ENCODE measurements at regions not wholly inside any gene's neighbourhood (a gene's known extent, or its start where the extent isn't known, plus 50 kb on each side); places are given as distances from the start of the nearest gene placed in this dataset.

GRCh38 chr2:219733106-219733505 lies 105.7 kb downstream of the SLC4A3 start:
- Mint-ChIP-seq H3K27ac (ENCODE audit: unreplicated experiment) (no peak overlapping the region), H3K4me1 (ENCODE audit: low read depth, unreplicated experiment) (peaks cover 10% of the 10 kb centered on the region), H3K4me3 (ENCODE audit: unreplicated experiment) (no peak overlapping the region), H3K9me3 (ENCODE audit: unreplicated experiment) (no peaks in the 10 kb centered on the region), H3K27me3 (ENCODE audit: unreplicated experiment) (no peaks in the 10 kb centered on the region), H3K36me3 (ENCODE audit: unreplicated experiment) (no peaks in the 10 kb centered on the region)
- no peak for DNase-seq
- TF ChIP-seq CTCF (IDR thresholded peaks at IDR 0.05; ENCODE audit: partially characterized antibody, unreplicated experiment) = no peak

GRCh38 chr2:219733746-219734145 lies 106.3 kb downstream of the SLC4A3 start:
- Mint-ChIP-seq H3K27ac (ENCODE audit: unreplicated experiment) (no peak overlapping the region), H3K4me1 (ENCODE audit: low read depth, unreplicated experiment) (peaks cover 10% of the 10 kb centered on the region), H3K27me3 (ENCODE audit: unreplicated experiment) (no peaks in the 10 kb centered on the region), H3K36me3 (ENCODE audit: unreplicated experiment) (no peaks in the 10 kb centered on the region), H3K4me3 (ENCODE audit: unreplicated experiment) (no peak overlapping the region), H3K9me3 (ENCODE audit: unreplicated experiment) (no peaks in the 10 kb centered on the region)
- TF ChIP-seq CTCF (IDR thresholded peaks at IDR 0.05; ENCODE audit: partially characterized antibody, unreplicated experiment) = no peak
- no peak for DNase-seq

GRCh38 chr2:219736209-219736608 lies 108.8 kb downstream of the SLC4A3 start:
- Mint-ChIP-seq H3K4me1 (ENCODE audit: low read depth, unreplicated experiment) (peaks cover 10% of the 10 kb centered on the region), H3K27me3 (ENCODE audit: unreplicated experiment) (no peaks in the 10 kb centered on the region), H3K36me3 (ENCODE audit: unreplicated experiment) (no peaks in the 10 kb centered on the region), H3K4me3 (ENCODE audit: unreplicated experiment) (no peak overlapping the region), H3K9me3 (ENCODE audit: unreplicated experiment) (no peaks in the 10 kb centered on the region), H3K27ac (ENCODE audit: unreplicated experiment) (no peak overlapping the region)
- peak; percentile 66 for TF ChIP-seq CTCF (IDR thresholded peaks at IDR 0.05; ENCODE audit: partially characterized antibody, unreplicated experiment)
- no peak for DNase-seq

DNA sequence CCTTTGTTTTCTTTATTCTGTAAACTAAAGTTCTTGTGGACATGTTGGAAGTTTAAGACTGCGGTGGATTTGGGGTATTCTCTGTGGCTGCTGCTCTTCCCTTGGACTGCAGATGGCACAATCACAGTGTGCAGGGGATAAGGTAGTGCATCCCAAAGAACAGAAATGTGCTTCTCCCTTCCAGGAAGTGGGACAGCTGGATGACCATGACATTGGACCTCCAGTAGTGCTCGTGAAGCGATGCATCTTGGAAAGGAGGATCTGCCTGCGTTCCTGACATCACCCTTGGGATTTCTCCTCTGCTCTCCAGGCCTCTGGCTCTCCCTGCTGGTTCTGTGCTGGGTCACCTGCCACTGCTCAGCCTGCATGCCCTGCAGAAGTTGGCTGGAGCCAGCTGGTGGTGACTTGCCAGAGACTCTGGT lies 109.9 kb downstream of the SLC4A3 start:
- H3K9me3 Mint-ChIP-seq (ENCODE audit: unreplicated experiment) = no peaks in the 10 kb centered on the region
- H3K36me3 Mint-ChIP-seq (ENCODE audit: unreplicated experiment) = no peaks in the 10 kb centered on the region
- no peak overlapping the region for H3K4me3 Mint-ChIP-seq (ENCODE audit: unreplicated experiment)
- peaks cover 10% of the 10 kb centered on the region for H3K4me1 Mint-ChIP-seq (ENCODE audit: low read depth, unreplicated experiment)
- TF ChIP-seq CTCF (IDR thresholded peaks at IDR 0.05; ENCODE audit: partially characterized antibody, unreplicated experiment) = no peak
- peak; percentile 24 for DNase-seq
- no peaks in the 10 kb centered on the region for H3K27me3 Mint-ChIP-seq (ENCODE audit: unreplicated experiment)
- H3K27ac Mint-ChIP-seq (ENCODE audit: unreplicated experiment) = no peak overlapping the region

DNA sequence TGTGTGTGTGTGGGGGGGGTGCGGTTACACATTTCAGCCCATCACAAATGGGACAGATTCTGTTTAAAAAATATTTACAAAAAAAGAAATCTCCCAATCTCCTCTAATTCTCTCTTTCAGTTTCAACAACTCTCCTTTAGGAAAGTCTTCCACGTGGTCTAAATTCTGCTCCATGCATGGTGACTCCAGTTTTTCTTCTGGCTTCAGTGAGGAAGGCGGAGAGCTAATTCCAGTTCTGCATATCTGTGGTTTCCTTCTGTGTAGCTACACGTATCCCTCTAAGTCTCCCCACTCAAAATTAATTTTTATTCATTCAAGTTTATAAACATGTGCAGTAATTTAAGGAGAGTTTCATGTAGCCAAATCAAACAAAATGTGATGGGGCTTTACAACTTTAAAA lies 111.6 kb downstream of the SLC4A3 start:
- H3K9me3 Mint-ChIP-seq (ENCODE audit: unreplicated experiment) = no peaks in the 10 kb centered on the region
- no peak overlapping the region for H3K4me3 Mint-ChIP-seq (ENCODE audit: unreplicated experiment)
- no peaks in the 10 kb centered on the region for H3K36me3 Mint-ChIP-seq (ENCODE audit: unreplicated experiment)
- H3K27ac Mint-ChIP-seq (ENCODE audit: unreplicated experiment) = no peak overlapping the region
- peaks cover 7% of the 10 kb centered on the region for H3K4me1 Mint-ChIP-seq (ENCODE audit: low read depth, unreplicated experiment)
- no peak for TF ChIP-seq CTCF (IDR thresholded peaks at IDR 0.05; ENCODE audit: partially characterized antibody, unreplicated experiment)
- DNase-seq = no peak
- no peaks in the 10 kb centered on the region for H3K27me3 Mint-ChIP-seq (ENCODE audit: unreplicated experiment)
